Ovary (tissue), 7 donors: ENCODE measurements at regions not wholly inside any gene's neighbourhood (a gene's known extent, or its start where the extent isn't known, plus 50 kb on each side); places are given as distances from the start of the nearest gene placed in this dataset.

ENCODE experiments used
- DNase-seq, 5 donors: peaks; one replicate each; pipeline ENCODE4 v3.0.0-alpha.2; 2019 to 2020
- H3K27ac ChIP-seq, 2 donors: fragments of 200-600 bp; one replicate each; pipeline versions ENCODE4 v1.5.1 to v1.8.0; 2019 to 2022
- H3K27me3 ChIP-seq: fragments of 200-600 bp; one replicate; pipeline ENCODE4 v1.8.0; 2022
- H3K36me3 ChIP-seq: fragments of 200-600 bp; sonication (generic); one replicate; pipeline ENCODE4 v1.5.1; 2019
- H3K4me1 ChIP-seq: one replicate; pipeline ENCODE4 v1.8.1; 2013; ENCODE audit warnings: mild to moderate bottlenecking, moderate library complexity; ENCODE audit not compliant: insufficient read depth
- H3K4me3 ChIP-seq: fragments of 200-600 bp; sonication (generic); one replicate; pipeline ENCODE4 v1.5.1; 2017
- H3K9me3 ChIP-seq, 2 donors: fragments of 200-600 bp in 1 of 2; sonication (generic) in 1 of 2; one replicate each; pipeline versions ENCODE4 v1.5.1 to v1.8.1; 2013 to 2019; ENCODE audit warnings: mild to moderate bottlenecking in 1 of 2, moderate library complexity in 1 of 2
- EP300 ChIP-seq: sonication (generic); formaldehyde crosslinking; IDR thresholded peaks from one replicate; pipeline ENCODE4 v1.6.1; 2017; ENCODE audit warnings: antibody characterized with exemption
- POLR2A ChIP-seq: fragments of 450-650 bp; IDR thresholded peaks from one replicate; pipeline ENCODE4 v1.6.1; 2017; ENCODE audit warnings: antibody characterized with exemption, mild to moderate bottlenecking, moderate library complexity
- WGBS, 3 donors: extraction: QIAGEN DNeasy Blood & Tissue Kit in 1 of 3; methylation state at CpG; one replicate each; pipeline versions ENCODE4 v1.1.5 to v1.1.7; 2013 to 2017; 5-methylcytosine and 5-hydroxymethylcytosine counted together
- intact Hi-C, 4 donors: fragments of 100-400 bp; cut with DNase I; formaldehyde crosslinking; loops; one replicate each; pipeline versions ENCODE4 v1.11.0 to v1.15.1; 2022 to 2023
- TF ChIP-seq, protein P1 (sequence below), 3 donors: fragments of 450-650 bp in 2 of 3; fragments of 200-600 bp in 1 of 3; IDR thresholded peaks; one replicate each; pipeline versions ENCODE4 v1.5.1 to v1.8.0; 2016 to 2022; ENCODE audit warnings: antibody characterized with exemption in 3 of 3, mild to moderate bottlenecking in 1 of 3
- donor health status: DM: no; HTN: no; CAD: no; lungs with moderate emphysema.
- donor health status: DM: no; HTN: no; CAD: no.
- donor health status: Bipolar disorder and iron deficiency.
- donor health status: DM: no; HTN: no; CAD: no.
- donor health status: DM: yes; HTN: yes; CAD: no.

DNA sequence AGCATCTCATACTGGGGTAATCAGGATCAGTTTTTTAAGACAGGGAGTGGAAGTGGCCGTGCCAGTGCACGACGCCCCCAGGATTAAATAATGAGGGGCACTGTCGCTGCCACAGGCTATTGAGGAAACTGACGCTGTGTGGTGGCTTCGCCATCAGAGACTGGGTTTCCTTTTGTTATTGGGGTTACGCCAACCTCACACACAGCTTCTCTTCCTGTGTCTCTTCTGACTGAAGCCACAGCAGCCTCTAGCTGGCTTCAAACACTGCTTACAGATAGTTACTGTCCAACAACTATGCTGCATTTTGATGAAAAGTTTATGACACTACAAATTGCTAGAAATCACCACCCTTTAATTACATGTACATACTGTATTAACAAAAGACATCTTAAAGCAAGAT lies 521.9 kb upstream of the SALL3 start:
- Histone ChIP-seq H3K9me3 (peaks cover 0 to 3% of the 10 kb centered on the region in 2 donors), H3K36me3 (no peaks in the 10 kb centered on the region), H3K27me3 (no peaks in the 10 kb centered on the region), H3K27ac (no peak overlapping the region), H3K4me3 (no peak overlapping the region), H3K4me1 (no peaks in the 10 kb centered on the region)
- intact Hi-C loops: no loop called here
- TF ChIP-seq, protein P1, sequence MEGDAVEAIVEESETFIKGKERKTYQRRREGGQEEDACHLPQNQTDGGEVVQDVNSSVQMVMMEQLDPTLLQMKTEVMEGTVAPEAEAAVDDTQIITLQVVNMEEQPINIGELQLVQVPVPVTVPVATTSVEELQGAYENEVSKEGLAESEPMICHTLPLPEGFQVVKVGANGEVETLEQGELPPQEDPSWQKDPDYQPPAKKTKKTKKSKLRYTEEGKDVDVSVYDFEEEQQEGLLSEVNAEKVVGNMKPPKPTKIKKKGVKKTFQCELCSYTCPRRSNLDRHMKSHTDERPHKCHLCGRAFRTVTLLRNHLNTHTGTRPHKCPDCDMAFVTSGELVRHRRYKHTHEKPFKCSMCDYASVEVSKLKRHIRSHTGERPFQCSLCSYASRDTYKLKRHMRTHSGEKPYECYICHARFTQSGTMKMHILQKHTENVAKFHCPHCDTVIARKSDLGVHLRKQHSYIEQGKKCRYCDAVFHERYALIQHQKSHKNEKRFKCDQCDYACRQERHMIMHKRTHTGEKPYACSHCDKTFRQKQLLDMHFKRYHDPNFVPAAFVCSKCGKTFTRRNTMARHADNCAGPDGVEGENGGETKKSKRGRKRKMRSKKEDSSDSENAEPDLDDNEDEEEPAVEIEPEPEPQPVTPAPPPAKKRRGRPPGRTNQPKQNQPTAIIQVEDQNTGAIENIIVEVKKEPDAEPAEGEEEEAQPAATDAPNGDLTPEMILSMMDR (IDR thresholded peaks at IDR 0.05): no peak
- TF ChIP-seq EP300 (no peak), POLR2A (no peak)
- DNase-seq: no peak
- WGBS, 3 donors: 82 to 88% (median 82%) methylated on average over 7 of the region's 7 CpGs

DNA sequence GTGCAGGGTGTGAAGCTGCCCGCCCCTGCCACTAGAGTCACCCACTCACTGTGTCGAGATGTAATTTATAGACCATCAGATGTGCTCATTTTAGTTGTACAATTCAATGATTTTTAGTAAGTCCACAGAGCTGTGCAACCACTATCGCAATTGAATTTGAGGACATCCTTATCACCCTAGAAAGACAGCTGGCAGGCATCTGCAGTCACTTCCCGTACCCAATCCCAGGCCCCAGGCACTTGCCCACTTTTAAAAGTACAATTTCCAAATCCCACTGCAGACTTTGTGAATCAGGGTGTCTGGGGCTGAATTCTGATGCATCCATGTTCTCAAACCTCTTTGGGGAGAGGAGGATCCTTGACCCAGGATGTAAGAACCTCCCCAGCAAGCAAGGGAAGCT lies 521.3 kb upstream of the SALL3 start:
- H3K27me3 ChIP-seq: no peaks in the 10 kb centered on the region
- peaks cover 0 to 3% of the 10 kb centered on the region in 2 donors for H3K9me3 ChIP-seq
- TF ChIP-seq EP300 (no peak), POLR2A (no peak)
- TF ChIP-seq, protein P1 (IDR thresholded peaks at IDR 0.05): no peak
- intact Hi-C loops: no loop called here
- no peaks in the 10 kb centered on the region for H3K4me1 ChIP-seq
- no peak for DNase-seq
- 51 to 60% (median 57%) methylated on average over 4 of the region's 4 CpGs for WGBS, 3 donors
- H3K36me3 ChIP-seq: no peaks in the 10 kb centered on the region
- H3K27ac ChIP-seq: no peak overlapping the region
- H3K4me3 ChIP-seq: no peak overlapping the region

DNA sequence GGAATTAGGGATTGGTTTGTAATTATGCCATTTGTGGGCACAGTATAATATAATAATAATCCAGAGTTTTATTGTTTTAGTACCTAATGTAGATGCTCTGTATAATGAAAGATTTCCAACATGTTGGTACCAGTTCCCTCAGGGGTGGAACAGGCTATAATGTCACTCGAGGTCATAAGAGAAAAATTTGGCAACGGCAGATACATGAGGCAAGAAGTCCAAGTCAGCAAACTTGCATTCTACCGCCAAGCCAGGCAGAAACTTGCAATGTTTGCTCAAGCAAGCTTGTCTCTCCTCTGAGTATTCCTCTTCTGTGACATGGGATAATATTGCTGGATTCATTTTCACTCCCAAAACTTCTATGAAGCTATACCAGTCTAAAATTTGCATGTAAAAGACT lies 520.0 kb upstream of the SALL3 start:
- WGBS, 3 donors: 48 to 69% (median 56%) methylated on average over 3 of the region's 3 CpGs
- no peaks in the 10 kb centered on the region for H3K4me1 ChIP-seq
- H3K36me3 ChIP-seq: no peaks in the 10 kb centered on the region
- TF ChIP-seq, protein P1 (IDR thresholded peaks at IDR 0.05): no peak
- no peak for TF ChIP-seq EP300
- TF ChIP-seq POLR2A: no peak
- no peaks in the 10 kb centered on the region for H3K27me3 ChIP-seq
- no peak overlapping the region for H3K4me3 ChIP-seq
- peaks cover 0 to 3% of the 10 kb centered on the region in 2 donors for H3K9me3 ChIP-seq
- no peak for DNase-seq
- no peak overlapping the region for H3K27ac ChIP-seq
- intact Hi-C loops: no loop called here

DNA sequence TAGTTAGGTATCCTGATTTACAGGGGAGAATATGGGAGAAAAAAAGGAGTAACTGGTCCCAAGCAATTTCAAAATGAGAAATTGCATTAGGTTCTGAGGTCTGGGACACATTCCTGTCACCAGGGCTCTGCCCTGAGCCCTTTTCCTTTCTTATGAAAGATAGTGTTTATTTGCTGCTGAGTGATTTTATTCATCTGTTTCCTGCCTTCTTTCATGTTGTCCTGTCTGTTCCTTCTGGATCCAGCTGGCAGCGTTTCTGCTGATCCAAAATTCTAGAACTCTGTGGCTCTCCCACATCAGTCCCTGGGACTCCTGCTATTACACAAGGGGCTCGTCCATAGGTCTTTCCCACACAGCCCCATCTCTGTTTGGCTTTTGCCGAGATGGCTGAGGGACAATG lies 519.1 kb upstream of the SALL3 start:
- no peak overlapping the region for H3K27ac ChIP-seq
- 45 to 62% (median 55%) methylated on average over 3 of the region's 3 CpGs for WGBS, 3 donors

DNA sequence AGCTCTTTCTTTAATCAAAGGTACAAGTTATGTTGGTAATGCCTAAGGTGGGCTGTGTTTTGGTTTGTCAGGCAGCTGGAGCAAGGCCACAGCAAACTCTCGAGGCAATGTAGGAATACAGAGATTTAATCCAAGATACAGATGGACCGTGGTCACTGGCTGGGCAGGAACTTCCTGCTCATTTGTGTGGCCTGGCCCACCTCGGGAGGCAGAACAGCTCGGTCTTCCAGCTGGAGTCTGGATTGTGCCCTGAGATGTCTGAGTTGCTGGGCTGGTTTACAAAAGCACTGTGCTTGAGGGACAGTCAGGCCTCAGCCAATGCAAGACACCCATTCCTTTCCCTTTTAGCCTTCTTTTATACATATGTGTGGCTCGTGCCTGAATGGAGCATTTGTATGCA lies 506.1 kb upstream of the SALL3 start:
- WGBS, 3 donors: 69 to 72% (median 71%) methylated on average over 5 of the region's 5 CpGs
- Histone ChIP-seq H3K36me3 (no peaks in the 10 kb centered on the region), H3K27me3 (no peaks in the 10 kb centered on the region), H3K9me3 (no peaks in the 10 kb centered on the region), H3K4me3 (no peak overlapping the region), H3K27ac (no peak overlapping the region), H3K4me1 (no peaks in the 10 kb centered on the region)
- TF ChIP-seq, protein P1 (IDR thresholded peaks at IDR 0.05): no peak
- no peak for TF ChIP-seq POLR2A
- TF ChIP-seq EP300: no peak
- intact Hi-C loops: no loop called here
- DNase-seq: no peak

More for the DNA sequence above, 519.1 kb upstream of the SALL3 start:
- Histone ChIP-seq H3K36me3 (no peaks in the 10 kb centered on the region), H3K9me3 (peaks cover 0 to 3% of the 10 kb centered on the region in 2 donors), H3K4me3 (no peak overlapping the region), H3K4me1 (no peaks in the 10 kb centered on the region), H3K27me3 (no peaks in the 10 kb centered on the region)
- DNase-seq: no peak
- intact Hi-C loops: no loop called here
- TF ChIP-seq EP300 (no peak), POLR2A (no peak)
